GM12873 (cell line): ENCODE measurements at regions not wholly inside any gene's neighbourhood (a gene's known extent, or its start where the extent isn't known, plus 50 kb on each side); places are given as distances from the start of the nearest gene placed in this dataset.

Experiments
- TF ChIP-seq, protein P1 (sequence below): IDR thresholded peaks from 2 replicates; pipeline ENCODE4 v1.5.1; 2012; ENCODE audit warnings: low read depth, mild to moderate bottlenecking, moderate library complexity, low read length, control low read depth; ENCODE audit not compliant: insufficient read depth; ENCODE audit errors: missing control alignments

DNA sequence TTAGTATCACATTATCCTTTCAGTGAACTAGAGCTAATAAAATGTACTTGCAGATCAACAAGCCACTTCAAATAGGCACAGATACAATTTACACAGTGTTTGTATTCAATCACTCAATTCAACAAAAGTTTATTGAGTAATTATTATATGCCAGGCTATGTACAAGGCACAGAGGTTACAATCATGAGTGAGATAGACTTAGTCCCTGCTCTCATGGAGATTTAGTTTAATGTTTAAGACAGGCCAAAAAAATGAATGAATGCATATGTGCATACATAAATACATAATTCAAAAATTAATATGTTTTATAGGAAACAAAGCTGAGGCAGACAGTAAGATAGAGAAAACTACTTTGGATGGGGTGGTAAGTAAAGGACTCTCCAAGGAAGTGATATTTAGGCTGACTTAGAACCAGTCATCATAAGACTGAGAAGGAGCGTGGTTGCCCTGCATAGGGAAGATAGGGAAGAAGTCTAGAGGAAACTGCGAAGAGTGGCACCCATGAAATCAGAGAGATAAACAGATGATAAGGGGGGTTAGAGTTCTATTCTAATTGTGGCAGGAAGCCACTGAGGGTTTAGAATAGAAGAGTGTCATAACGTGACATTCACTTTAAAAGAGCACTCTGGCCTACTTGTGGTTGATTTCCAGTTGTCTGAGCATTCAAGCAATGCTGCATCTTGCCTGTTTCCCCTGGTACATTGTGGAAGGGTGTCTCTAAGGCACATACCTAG lies 49.7 kb upstream of the GRAMD2B start:
- TF ChIP-seq, protein P1, sequence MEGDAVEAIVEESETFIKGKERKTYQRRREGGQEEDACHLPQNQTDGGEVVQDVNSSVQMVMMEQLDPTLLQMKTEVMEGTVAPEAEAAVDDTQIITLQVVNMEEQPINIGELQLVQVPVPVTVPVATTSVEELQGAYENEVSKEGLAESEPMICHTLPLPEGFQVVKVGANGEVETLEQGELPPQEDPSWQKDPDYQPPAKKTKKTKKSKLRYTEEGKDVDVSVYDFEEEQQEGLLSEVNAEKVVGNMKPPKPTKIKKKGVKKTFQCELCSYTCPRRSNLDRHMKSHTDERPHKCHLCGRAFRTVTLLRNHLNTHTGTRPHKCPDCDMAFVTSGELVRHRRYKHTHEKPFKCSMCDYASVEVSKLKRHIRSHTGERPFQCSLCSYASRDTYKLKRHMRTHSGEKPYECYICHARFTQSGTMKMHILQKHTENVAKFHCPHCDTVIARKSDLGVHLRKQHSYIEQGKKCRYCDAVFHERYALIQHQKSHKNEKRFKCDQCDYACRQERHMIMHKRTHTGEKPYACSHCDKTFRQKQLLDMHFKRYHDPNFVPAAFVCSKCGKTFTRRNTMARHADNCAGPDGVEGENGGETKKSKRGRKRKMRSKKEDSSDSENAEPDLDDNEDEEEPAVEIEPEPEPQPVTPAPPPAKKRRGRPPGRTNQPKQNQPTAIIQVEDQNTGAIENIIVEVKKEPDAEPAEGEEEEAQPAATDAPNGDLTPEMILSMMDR, result no peak
